ENCODE measurements at regions not wholly inside any gene's neighbourhood (a gene's known extent, or its start where the extent isn't known, plus 50 kb on each side); places are given as distances from the start of the nearest gene placed in this dataset.

DNA sequence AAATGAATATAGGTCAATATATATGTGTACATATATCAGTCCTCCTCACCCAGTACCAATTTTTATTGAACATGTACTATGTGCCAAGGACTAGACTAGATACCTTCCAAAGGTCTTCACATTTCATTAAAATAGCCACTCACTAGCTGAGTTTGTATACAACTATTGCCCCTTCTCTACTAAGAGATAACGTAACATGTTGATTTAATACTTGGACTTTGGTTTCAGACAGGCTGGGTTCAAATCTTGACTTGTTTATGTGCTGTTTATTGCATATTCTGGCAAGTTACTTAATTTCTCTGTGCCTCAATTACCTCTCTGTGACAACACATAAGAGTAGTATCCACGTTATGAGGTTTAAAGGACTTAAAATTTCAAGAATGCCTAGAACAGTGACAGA is 184.5 kb downstream of the MTX2 start:
- TF ChIP-seq ZNF121 (tag by site-specific recombination; IDR thresholded peaks at IDR 0.05), result no peak
- TF ChIP-seq, protein P1, sequence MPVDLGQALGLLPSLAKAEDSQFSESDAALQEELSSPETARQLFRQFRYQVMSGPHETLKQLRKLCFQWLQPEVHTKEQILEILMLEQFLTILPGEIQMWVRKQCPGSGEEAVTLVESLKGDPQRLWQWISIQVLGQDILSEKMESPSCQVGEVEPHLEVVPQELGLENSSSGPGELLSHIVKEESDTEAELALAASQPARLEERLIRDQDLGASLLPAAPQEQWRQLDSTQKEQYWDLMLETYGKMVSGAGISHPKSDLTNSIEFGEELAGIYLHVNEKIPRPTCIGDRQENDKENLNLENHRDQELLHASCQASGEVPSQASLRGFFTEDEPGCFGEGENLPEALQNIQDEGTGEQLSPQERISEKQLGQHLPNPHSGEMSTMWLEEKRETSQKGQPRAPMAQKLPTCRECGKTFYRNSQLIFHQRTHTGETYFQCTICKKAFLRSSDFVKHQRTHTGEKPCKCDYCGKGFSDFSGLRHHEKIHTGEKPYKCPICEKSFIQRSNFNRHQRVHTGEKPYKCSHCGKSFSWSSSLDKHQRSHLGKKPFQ (tag by site-specific recombination; IDR thresholded peaks at IDR 0.05), result no peak
- TF ChIP-seq, protein P2, sequence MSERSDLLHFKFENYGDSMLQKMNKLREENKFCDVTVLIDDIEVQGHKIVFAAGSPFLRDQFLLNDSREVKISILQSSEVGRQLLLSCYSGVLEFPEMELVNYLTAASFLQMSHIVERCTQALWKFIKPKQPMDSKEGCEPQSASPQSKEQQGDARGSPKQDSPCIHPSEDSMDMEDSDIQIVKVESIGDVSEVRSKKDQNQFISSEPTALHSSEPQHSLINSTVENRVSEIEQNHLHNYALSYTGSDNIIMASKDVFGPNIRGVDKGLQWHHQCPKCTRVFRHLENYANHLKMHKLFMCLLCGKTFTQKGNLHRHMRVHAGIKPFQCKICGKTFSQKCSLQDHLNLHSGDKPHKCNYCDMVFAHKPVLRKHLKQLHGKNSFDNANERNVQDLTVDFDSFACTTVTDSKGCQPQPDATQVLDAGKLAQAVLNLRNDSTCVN (tag by site-specific recombination; optimal IDR thresholded peaks at IDR 0.05), result no peak
- ChIA-PET POLR2A (no interaction called here), CTCF (interaction anchor here (0.6 to 5.5 kb wide), 18 partner anchors 9 to 327 kb away, joined by 3 to 104 read pairs (median 6); partner anchors contain the start of gene HOXD4)
- Histone ChIP-seq H3K9me3 (ENCODE audit: control insufficient read depth, insufficient read depth, low read depth, low read length) (no peaks in the 10 kb centered on the region), H3K4me1 (ENCODE audit: control insufficient read depth, insufficient read depth, low read length) (no peaks in the 10 kb centered on the region; the same call in 1 of the 2 replicates), H3K36me3 (ENCODE audit: control insufficient read depth in 2 of 2, insufficient read depth in 1 of 2, low read length in 2 of 2) (no peaks in the 10 kb centered on the region), H3K27ac (ENCODE audit: extremely low read depth, low read depth, low read length) (no peak overlapping the region), H3K4me3 (ENCODE audit: low read depth, low read length) (no peak overlapping the region)

GRCh38 chr2:176454893-176455815 is 185.9 kb downstream of the MTX2 start:
- ChIA-PET POLR2A (interaction anchor here (0.6 to 1.6 kb wide), 11 partner anchors 99 to 360 kb away, joined by 3 to 5 read pairs (median 3); partner anchors contain the start of genes HOXD1 and MTX2), CTCF (interaction anchor here (0.6 to 5.5 kb wide), 61 partner anchors 8 to 345 kb away, joined by 3 to 104 read pairs (median 4); partner anchors contain the start of gene HOXD4)
- no peak overlapping the region for H3K27ac ChIP-seq (ENCODE audit: extremely low read depth, low read depth, low read length)
- H3K9me3 ChIP-seq (ENCODE audit: control insufficient read depth, insufficient read depth, low read depth, low read length), result no peaks in the 10 kb centered on the region
- no peaks in the 10 kb centered on the region for H3K36me3 ChIP-seq (ENCODE audit: control insufficient read depth in 2 of 2, insufficient read depth in 1 of 2, low read length in 2 of 2)
- no peaks in the 10 kb centered on the region; the same call in 1 of the 2 replicates for H3K4me1 ChIP-seq (ENCODE audit: control insufficient read depth, insufficient read depth, low read length)
- H3K4me3 ChIP-seq (ENCODE audit: low read depth, low read length), result no peak overlapping the region
- TF ChIP-seq ZNF148 (tag by site-specific recombination; IDR thresholded peaks at IDR 0.05; ENCODE audit: borderline replicate concordance) (no peak), ZNF280C (tag by site-specific recombination; IDR thresholded peaks at IDR 0.05) (no peak), ZNF664 (tag by site-specific recombination; IDR thresholded peaks at IDR 0.05) (no peak), ZNF707 (tag by site-specific recombination; IDR thresholded peaks at IDR 0.05) (no peak), HOXC10 (CRISPR knock-in tag; IDR thresholded peaks at IDR 0.05) (no peak), ZBTB7A (tag by site-specific recombination; IDR thresholded peaks at IDR 0.05; ENCODE audit: low read depth) (no peak), ZNF404 (tag by site-specific recombination; IDR thresholded peaks at IDR 0.05) (no peak), ZNF501 (tag by site-specific recombination; IDR thresholded peaks at IDR 0.05) (no peak), ZNF473 (tag by site-specific recombination; IDR thresholded peaks at IDR 0.05) (no peak), KLF7 (tag by site-specific recombination; IDR thresholded peaks at IDR 0.05; ENCODE audit: borderline replicate concordance) (no peak), ZNF76 (tag by site-specific recombination; IDR thresholded peaks at IDR 0.05; ENCODE audit: borderline replicate concordance, low read depth) (no peak), ZNF654 (tag by site-specific recombination; IDR thresholded peaks at IDR 0.05; ENCODE audit: low read depth) (peak; percentile 72), ZNF529 (tag by site-specific recombination; IDR thresholded peaks at IDR 0.05; ENCODE audit: insufficient replicate concordance) (no peak), WT1 (tag by site-specific recombination; IDR thresholded peaks at IDR 0.05) (peak; percentile 54; the same call in 1 of the 2 replicates), HOXD13 (CRISPR knock-in tag; IDR thresholded peaks at IDR 0.05; ENCODE audit: borderline replicate concordance) (no peak), ZNF16 (tag by site-specific recombination; IDR thresholded peaks at IDR 0.05; ENCODE audit: low read depth) (no peak), INSM2 (tag by site-specific recombination; IDR thresholded peaks at IDR 0.05) (no peak)
- TF ChIP-seq, protein P3, sequence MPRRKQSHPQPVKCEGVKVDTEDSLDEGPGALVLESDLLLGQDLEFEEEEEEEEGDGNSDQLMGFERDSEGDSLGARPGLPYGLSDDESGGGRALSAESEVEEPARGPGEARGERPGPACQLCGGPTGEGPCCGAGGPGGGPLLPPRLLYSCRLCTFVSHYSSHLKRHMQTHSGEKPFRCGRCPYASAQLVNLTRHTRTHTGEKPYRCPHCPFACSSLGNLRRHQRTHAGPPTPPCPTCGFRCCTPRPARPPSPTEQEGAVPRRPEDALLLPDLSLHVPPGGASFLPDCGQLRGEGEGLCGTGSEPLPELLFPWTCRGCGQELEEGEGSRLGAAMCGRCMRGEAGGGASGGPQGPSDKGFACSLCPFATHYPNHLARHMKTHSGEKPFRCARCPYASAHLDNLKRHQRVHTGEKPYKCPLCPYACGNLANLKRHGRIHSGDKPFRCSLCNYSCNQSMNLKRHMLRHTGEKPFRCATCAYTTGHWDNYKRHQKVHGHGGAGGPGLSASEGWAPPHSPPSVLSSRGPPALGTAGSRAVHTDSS (tag by site-specific recombination; IDR thresholded peaks at IDR 0.05), result peak; percentile 53; the same call in 1 of the 2 replicates
